GM12865 (cell line): ENCODE measurements at regions not wholly inside any gene's neighbourhood (a gene's known extent, or its start where the extent isn't known, plus 50 kb on each side); places are given as distances from the start of the nearest gene placed in this dataset.

ENCODE experiments used
- DNase-seq: peaks from one replicate; pipeline ENCODE4 v3.0.0; 2010; ENCODE audit warnings: low read depth
- H3K4me3 ChIP-seq: 2 replicates; pipeline ENCODE4 v1.5.1; 2011; ENCODE audit warnings: mild to moderate bottlenecking, low read depth, low read length, control low read depth
- TF ChIP-seq, protein P1 (sequence below): IDR thresholded peaks from 2 replicates; pipeline ENCODE4 v1.5.1; 2011; ENCODE audit warnings: low read length, control low read depth, low read depth, inconsistent platforms; ENCODE audit not compliant: insufficient read depth; ENCODE audit errors: missing control alignments

- no peak for DNase-seq
- TF ChIP-seq, protein P1, sequence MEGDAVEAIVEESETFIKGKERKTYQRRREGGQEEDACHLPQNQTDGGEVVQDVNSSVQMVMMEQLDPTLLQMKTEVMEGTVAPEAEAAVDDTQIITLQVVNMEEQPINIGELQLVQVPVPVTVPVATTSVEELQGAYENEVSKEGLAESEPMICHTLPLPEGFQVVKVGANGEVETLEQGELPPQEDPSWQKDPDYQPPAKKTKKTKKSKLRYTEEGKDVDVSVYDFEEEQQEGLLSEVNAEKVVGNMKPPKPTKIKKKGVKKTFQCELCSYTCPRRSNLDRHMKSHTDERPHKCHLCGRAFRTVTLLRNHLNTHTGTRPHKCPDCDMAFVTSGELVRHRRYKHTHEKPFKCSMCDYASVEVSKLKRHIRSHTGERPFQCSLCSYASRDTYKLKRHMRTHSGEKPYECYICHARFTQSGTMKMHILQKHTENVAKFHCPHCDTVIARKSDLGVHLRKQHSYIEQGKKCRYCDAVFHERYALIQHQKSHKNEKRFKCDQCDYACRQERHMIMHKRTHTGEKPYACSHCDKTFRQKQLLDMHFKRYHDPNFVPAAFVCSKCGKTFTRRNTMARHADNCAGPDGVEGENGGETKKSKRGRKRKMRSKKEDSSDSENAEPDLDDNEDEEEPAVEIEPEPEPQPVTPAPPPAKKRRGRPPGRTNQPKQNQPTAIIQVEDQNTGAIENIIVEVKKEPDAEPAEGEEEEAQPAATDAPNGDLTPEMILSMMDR, result no peak
- no peak overlapping the region for H3K4me3 ChIP-seq
These were observed 65.7 kb upstream of the ARHGAP24 start for GRCh38 chr4:85409251-85409650.

- TF ChIP-seq, protein P1, result no peak
- no peak for DNase-seq
- H3K4me3 ChIP-seq, result no peak overlapping the region
These were observed 63.6 kb upstream of the ARHGAP24 start for GRCh38 chr4:85411386-85411785.

- TF ChIP-seq, protein P1, result no peak
- no peak for DNase-seq
- no peak overlapping the region for H3K4me3 ChIP-seq
These were observed 60.0 kb upstream of the ARHGAP24 start for GRCh38 chr4:85414972-85415371.

DNA sequence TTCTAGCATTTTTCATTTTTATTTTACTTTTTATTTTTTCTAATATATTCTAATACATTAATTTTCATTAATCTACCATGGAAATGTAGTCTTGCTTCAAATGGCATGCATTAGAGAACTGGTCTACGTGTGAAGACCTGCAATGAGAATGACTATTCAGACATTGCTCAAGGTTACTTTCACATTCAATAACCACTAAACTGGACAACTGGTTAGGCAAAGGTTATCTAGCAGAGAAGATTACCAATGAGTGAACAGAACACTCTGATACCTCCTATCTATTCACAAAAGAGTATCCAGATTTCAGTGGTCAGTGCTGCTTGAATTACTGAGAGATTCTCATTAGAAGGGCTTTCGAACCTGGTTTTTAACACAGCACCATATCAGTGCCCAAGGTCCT lies 58.9 kb upstream of the ARHGAP24 start:
- DNase-seq, result no peak
- TF ChIP-seq, protein P1, result no peak
- H3K4me3 ChIP-seq, result no peak overlapping the region

DNA sequence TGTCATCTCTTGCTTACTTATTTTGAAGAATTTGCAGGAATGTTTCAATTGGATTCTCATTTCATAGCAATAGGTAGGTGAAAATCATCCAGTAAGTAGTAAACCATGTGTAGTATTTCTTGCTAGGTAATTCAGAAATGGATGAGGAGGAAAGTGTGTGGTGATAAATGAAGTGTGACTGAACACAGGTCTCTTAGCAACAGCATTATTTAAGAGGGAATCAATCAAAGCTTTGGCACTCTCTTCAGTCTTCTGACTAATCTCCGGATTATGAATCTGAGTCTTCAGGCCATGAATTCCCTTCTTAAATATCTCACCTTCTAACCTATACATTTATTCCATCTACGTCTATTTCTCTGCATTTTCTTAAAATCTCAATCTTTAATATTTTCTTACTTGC lies 55.8 kb upstream of the ARHGAP24 start:
- TF ChIP-seq, protein P1, result no peak
- no peak overlapping the region for H3K4me3 ChIP-seq
- DNase-seq, result no peak

DNA sequence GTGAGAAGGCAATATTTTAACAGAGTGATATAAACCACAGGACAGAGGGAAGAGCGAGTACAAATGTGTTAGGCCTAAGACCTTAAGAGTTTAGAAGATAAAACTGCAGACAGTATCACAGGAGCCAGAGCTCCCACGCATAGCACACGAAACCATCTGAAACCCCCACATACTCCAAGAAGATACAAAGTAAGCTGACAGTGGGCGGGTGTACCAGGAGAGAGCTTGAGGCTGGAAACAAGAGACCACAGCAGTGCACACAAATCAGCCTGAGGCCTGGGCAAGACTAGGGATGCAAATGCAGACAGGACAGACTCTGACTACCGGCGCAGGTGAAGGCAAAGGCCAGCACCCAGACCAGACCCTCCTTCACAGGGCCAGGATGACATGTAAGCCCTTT lies 54.1 kb upstream of the ARHGAP24 start:
- DNase-seq, result no peak
- TF ChIP-seq, protein P1, result no peak
- H3K4me3 ChIP-seq, result no peak overlapping the region

DNA sequence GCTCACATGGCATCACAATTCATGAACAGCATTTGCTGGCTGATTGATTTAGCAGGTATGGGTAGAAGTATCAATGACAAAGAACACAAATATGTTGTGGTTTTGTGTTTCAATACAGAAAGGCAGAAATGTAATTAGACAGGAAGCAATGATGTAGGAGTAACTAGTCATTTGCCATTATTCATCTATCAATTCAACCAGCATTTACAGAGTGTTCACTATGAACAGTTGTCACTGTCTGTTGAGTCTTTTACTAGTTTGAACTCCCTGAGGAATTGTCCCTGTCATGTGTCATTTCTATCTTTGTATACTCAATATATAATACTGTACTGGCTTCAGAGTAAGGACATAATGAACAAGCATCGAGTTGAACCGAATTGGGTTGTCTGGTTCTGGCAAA lies 51.5 kb upstream of the ARHGAP24 start:
- H3K4me3 ChIP-seq, result no peak overlapping the region
- TF ChIP-seq, protein P1, result no peak
- peak; percentile 17 for DNase-seq
